ENCODE measurements at regions not wholly inside any gene's neighbourhood (a gene's known extent, or its start where the extent isn't known, plus 50 kb on each side); places are given as distances from the start of the nearest gene placed in this dataset.
"Not testable (repeated sequence)": the region's sequence is repeated elsewhere in the genome, so short reads cannot be mapped to it uniquely, and the experiment has no call there.

DNA sequence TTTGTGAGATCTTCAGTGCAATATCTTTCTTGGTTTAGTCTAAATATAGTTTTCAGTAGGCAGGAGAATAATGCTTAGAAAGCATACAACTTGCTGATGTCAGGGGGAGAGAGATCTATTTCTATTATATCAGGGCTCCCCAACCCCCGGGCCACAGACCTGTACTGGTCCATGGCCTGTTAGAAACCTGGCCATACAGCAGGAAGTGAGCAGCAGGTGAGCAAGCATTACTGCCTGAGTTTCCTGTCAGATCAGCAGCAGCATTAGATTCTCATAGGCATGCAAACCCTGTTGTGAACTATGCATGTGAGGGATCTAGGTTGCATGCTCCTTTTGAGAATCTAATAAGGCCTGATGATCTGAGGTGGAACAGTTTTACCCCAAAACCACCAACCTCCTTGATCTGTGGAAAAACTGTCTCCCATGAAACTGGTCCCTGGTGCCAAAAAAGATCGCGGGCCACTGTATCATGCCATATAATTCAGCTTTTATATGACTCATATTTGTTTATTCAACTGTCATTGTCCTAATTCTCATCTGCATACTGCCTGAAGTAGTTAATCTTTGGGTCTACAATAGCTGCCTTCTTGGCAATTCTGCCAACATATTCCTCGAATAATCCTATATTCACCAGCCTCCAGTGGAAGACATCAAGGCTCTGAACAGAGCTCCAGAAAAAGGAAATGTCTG is 163.6 kb upstream of the DYRK2 start:
- in situ Hi-C loops (cut with HindIII; ENCODE audit: low sequenced_read_pairs): no loop called here

DNA sequence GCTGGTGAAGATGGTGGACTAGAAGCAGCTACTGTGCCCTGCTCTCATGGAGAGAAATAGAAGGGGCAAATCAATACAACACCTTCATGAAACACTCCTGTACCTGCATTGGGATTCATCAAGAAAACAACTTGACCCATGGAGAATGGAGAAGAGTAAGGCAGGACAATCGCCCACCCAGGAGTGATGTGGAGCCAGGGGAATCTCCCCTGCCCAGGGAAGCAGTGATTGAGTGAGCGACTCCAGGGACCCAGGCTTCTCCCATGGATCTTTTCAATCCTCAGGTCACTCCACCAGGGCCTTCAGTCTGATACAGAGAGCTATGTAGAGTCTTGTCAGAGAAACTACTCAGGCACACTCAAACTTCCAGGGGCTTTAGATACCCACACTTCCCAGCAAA is 161.9 kb upstream of the DYRK2 start:
- in situ Hi-C loops (cut with HindIII; ENCODE audit: low sequenced_read_pairs): no loop called here

- in situ Hi-C loops (cut with HindIII; ENCODE audit: low sequenced_read_pairs): not testable (repeated sequence)
Measured at GRCh38 chr12:67488349-67488748, 160.2 kb upstream of the DYRK2 start.

GRCh38 chr12:67489007-67489406 is 159.5 kb upstream of the DYRK2 start:
- in situ Hi-C loops (cut with HindIII; ENCODE audit: low sequenced_read_pairs): no loop called here

- in situ Hi-C loops (cut with HindIII; ENCODE audit: low sequenced_read_pairs): no loop called here
Measured at GRCh38 chr12:67496581-67496980, 152.0 kb upstream of the DYRK2 start.

- in situ Hi-C loops (cut with HindIII; ENCODE audit: low sequenced_read_pairs): no loop called here
Measured at GRCh38 chr12:67498991-67499390, 149.6 kb upstream of the DYRK2 start.

DNA sequence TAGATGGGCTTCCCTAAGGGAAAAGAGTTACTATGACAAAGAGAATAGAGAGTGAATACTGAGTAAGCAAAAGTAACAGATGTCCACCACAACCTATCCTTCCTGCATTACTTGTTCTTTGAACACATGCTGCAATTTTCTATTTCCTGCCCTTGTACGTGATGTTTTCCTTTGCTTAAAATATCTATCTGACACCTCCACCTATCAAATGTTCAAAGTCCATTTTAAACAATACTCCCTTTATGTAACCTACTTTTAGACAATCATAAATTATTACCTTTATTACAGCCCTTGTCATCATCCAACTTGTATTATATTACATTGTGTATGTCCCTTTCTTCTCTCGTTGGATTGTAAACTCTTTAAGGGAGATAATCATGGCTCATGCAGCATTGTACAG is 147.2 kb upstream of the DYRK2 start:
- in situ Hi-C loops (cut with HindIII; ENCODE audit: low sequenced_read_pairs): no loop called here

GRCh38 chr12:67504026-67504425 is 144.5 kb upstream of the DYRK2 start:
- in situ Hi-C loops (cut with HindIII; ENCODE audit: low sequenced_read_pairs): no loop called here

GRCh38 chr12:67506739-67507138 is 141.8 kb upstream of the DYRK2 start:
- in situ Hi-C loops (cut with HindIII; ENCODE audit: low sequenced_read_pairs): no loop called here

DNA sequence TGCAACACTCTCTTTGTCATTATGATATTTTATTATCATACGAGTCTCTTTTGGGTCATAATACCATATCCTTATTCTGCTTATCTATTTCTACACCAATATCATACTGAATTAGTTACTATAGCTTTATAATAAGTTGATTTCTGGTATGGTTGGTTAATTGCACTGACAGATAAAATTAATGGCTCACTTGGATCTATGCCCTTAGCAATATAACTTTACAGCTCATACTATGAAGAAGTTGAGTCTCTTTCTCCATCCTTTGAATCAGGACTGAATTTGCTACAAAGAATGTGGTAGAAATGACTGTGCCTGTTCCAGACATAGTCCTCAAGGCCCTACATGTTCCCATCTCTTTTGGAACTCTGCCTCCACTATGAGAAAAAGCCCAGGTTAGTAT is 139.7 kb upstream of the DYRK2 start:
- in situ Hi-C loops (cut with HindIII; ENCODE audit: low sequenced_read_pairs): no loop called here

- in situ Hi-C loops (cut with HindIII; ENCODE audit: low sequenced_read_pairs): no loop called here
Measured at GRCh38 chr12:67509666-67510386, 138.7 kb upstream of the DYRK2 start.

GRCh38 chr12:67512061-67512460 is 136.5 kb upstream of the DYRK2 start:
- in situ Hi-C loops (cut with HindIII; ENCODE audit: low sequenced_read_pairs): no loop called here

- in situ Hi-C loops (cut with HindIII; ENCODE audit: low sequenced_read_pairs): no loop called here
Measured at GRCh38 chr12:67514502-67514901, 134.0 kb upstream of the DYRK2 start.

- in situ Hi-C loops (cut with HindIII; ENCODE audit: low sequenced_read_pairs): no loop called here
Measured at GRCh38 chr12:67515679-67516340, 132.7 kb upstream of the DYRK2 start.

- in situ Hi-C loops (cut with HindIII; ENCODE audit: low sequenced_read_pairs): no loop called here
Measured at GRCh38 chr12:67517181-67517887, 131.2 kb upstream of the DYRK2 start.

DNA sequence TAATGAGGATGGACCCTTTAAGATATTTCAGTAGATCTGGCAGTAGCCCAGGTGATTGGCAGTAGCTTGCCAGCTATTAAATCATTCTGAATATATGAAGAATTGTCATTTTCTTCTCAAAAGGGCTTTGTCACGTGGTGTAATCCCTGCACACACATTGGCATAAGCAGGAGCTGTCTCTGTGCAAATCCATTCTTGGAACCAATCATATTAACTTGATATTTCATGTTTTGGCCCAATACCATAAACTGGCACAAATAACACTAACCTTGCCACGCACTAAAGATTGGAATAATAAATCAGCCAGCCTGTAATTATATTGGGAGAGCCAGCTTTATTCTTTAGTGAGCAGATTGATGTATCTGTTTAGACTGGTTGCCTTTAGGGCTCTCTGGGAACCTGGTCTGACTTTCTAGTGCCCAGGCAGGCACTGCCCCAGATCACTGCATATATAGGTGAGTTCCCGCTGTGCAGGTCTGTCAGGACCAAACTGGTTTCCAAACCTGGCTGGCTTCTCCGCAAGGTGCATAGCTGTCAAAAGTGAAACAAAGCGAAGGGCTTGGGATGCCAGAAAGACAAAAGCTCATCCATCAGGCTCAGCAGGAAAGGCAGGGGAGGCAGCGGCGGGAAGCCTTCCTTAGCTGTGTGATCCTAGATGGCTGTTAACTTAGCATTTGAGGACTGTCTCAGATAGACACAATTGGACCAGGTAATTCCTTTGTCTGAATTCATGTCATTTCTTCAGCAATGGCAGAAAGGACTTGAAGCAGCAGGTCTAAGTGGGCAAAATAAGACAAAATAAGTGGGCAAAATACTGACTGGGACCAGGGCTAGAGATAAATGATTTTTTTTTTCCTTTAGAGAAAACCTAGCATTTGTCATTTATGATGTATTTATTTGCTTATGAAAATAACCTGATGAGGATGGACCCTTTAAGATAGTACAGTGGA is 128.8 kb upstream of the DYRK2 start:
- in situ Hi-C loops (cut with HindIII; ENCODE audit: low sequenced_read_pairs): no loop called here

- in situ Hi-C loops (cut with HindIII; ENCODE audit: low sequenced_read_pairs): no loop called here
Measured at GRCh38 chr12:67520606-67521005, 127.9 kb upstream of the DYRK2 start.

DNA sequence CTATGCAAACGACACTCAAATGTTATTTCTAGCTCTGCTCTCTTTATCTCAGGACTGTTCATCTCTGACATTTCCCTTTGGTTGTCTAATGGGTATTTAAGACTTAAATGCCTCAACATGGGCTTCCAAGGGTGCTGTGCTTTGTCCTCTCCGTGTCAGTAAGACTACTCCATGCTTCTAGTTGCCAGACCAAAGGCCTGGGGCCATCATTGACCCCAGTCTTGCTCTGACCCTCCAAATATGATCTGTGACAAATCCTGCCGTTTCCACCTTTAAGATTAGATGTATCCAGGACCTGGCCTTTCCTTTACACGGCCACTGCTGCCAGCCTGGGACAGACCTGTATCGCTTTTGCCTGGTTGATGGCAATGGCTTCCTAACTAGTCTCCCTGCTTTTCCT is 126.3 kb upstream of the DYRK2 start:
- in situ Hi-C loops (cut with HindIII; ENCODE audit: low sequenced_read_pairs): no loop called here

GRCh38 chr12:67523538-67523937 is 125.0 kb upstream of the DYRK2 start:
- in situ Hi-C loops (cut with HindIII; ENCODE audit: low sequenced_read_pairs): no loop called here

DNA sequence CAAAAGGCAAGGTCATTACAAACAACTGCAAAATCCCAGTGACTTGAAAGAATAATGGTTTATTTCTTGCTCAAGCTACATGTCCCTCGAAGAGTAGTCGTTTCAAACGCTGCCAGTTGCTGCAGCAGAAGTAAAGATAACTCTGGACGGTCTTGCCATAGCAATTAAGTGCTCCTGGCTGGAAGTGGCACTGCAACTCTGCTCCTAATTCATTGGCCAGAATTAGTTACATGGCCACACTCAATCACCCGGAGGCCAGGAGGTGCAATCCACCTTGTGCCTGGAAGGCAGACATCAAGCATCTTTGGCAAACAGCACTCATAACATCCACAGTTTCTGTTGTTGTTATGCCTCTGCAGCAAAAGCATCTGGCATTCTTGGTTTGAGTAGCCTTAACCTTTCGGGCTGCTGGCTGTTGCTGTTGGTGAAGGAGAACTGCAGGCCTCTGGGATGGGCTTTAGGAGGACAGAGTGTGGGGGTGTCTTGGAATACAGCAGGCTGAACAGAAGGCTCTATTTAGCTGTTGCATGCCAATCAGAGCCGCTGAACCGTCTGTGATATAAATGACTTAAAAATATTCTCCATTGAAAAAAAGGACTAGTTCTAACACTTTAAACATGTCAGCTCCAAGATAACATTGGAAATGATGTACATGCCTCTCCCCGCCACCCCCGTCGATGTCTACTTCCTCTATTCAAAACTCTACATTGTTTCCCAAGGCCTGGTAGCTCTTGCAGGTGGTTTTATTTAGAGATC is 123.5 kb upstream of the DYRK2 start:
- in situ Hi-C loops (cut with HindIII; ENCODE audit: low sequenced_read_pairs): no loop called here
